Right lobe of liver (tissue), 6 donors: ENCODE measurements at regions not wholly inside any gene's neighbourhood (a gene's known extent, or its start where the extent isn't known, plus 50 kb on each side); places are given as distances from the start of the nearest gene placed in this dataset.

Source experiments
- ATAC-seq, 4 donors: fragments of 200-7000 bp; cut with Tn5 transposase; one replicate each; pipeline ENCODE4 v1.9.1; 2020; ENCODE audit warnings: mild to moderate bottlenecking in 4 of 4, moderate library complexity in 4 of 4
- DNase-seq, 3 donors: peaks; one replicate each; pipeline ENCODE4 v3.0.0-alpha.2; 2020
- H3K27ac ChIP-seq, 3 donors: fragments of 200-600 bp; one replicate each; pipeline ENCODE4 v1.8.0; 2022
- H3K27me3 ChIP-seq, 2 donors: fragments of 200-600 bp; one replicate each; pipeline ENCODE4 v1.8.0; 2022
- H3K36me3 ChIP-seq, 4 donors: fragments of 200-600 bp; sonication (generic) in 1 of 4; one replicate each; pipeline versions ENCODE4 v1.5.1 to v1.8.0; 2017 to 2022; ENCODE audit warnings: control low read depth in 1 of 4
- H3K4me1 ChIP-seq, 4 donors: fragments of 200-600 bp; sonication (generic) in 1 of 4; one replicate each; pipeline versions ENCODE4 v1.5.1 to v1.8.0; 2017 to 2022; ENCODE audit warnings: control low read depth in 1 of 4
- H3K4me3 ChIP-seq, 3 donors: fragments of 200-600 bp; one replicate each; pipeline ENCODE4 v1.8.0; 2022
- H3K9me3 ChIP-seq, 4 donors: fragments of 200-600 bp; sonication (generic) in 1 of 4; one replicate each; pipeline versions ENCODE4 v1.5.1 to v1.8.0; 2017 to 2022; ENCODE audit warnings: control low read depth in 1 of 4
- CTCF ChIP-seq, 4 donors: fragments of 200-600 bp in 3 of 4; fragments of 450-650 bp in 1 of 4; IDR thresholded peaks; one replicate each; pipeline versions ENCODE4 v1.5.1 to v1.8.0; 2016 to 2022; ENCODE audit warnings: antibody characterized with exemption in 4 of 4, mild to moderate bottlenecking in 2 of 4
- POLR2A ChIP-seq: fragments of 450-650 bp; IDR thresholded peaks from one replicate; pipeline ENCODE4 v1.6.1; 2017; ENCODE audit warnings: antibody characterized with exemption, mild to moderate bottlenecking
- WGBS: methylation state at CpG from one replicate; pipeline ENCODE4 v1.1.6; 2018; ENCODE audit warnings: low coverage, low lambda C conversion rate; ENCODE audit not compliant: insufficient coverage; ENCODE audit errors: missing lambda C conversion rate; 5-methylcytosine and 5-hydroxymethylcytosine counted together
- intact Hi-C, 2 donors: fragments of 100-400 bp; cut with DNase I; formaldehyde crosslinking; loops; one replicate each; pipeline versions ENCODE4 v1.11.2 to v1.14.1; 2022
- donor health status: DM: no; HTN: yes; CAD: no.
- donor health status: DM: no; HTN: no; CAD: no.
- donor health status: DM: no; HTN: no; CAD: no.
- donor health status: DM: no; HTN: yes; CAD: no.
- donor health status: DM: no; HTN: yes; CAD: no.

DNA sequence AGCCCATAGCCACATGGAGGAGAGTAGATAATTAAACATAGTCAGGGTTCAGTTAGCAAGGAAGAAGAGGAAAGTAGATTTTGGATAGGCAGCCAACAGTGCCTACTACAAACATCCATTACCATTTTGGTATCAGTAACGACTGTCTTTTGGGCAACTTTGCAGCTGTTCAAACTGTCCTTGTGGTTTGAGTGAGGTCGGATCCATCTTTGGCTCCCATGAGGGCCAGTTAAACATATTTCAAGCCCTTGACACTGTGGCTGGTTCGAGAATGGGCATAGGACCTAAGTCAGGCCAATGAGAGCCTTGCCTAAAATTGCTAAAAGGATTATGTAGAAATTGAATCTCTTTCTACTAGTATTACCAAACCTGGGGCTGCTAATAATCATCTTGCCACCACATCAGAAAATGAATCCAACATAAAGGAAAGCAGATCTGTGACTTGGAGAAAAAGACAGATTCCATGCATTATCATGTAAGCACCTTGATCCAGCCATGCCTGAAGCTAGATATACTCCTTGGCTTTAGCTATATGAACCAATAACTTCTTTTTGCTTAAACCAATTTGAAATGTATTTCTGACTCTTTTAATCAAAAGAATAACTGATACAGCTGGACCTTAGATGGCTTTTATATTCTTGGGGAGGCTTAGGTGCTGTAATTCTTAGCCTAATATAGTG lies 75.0 kb upstream of the STAM2 start:
- Histone ChIP-seq H3K36me3 (no peaks in the 10 kb centered on the region), H3K4me1 (no peaks in the 10 kb centered on the region), H3K27me3 (no peaks in the 10 kb centered on the region), H3K4me3 (no peak overlapping the region), H3K27ac (no peak overlapping the region), H3K9me3 (no peaks in the 10 kb centered on the region)
- TF ChIP-seq CTCF (IDR thresholded peaks at IDR 0.05) (no peak), POLR2A (no peak)
- intact Hi-C loops: no loop called here
- DNase-seq: no peak
- WGBS: 48% methylated on average over 2 of the region's 3 CpGs
- ATAC-seq: no peak

DNA sequence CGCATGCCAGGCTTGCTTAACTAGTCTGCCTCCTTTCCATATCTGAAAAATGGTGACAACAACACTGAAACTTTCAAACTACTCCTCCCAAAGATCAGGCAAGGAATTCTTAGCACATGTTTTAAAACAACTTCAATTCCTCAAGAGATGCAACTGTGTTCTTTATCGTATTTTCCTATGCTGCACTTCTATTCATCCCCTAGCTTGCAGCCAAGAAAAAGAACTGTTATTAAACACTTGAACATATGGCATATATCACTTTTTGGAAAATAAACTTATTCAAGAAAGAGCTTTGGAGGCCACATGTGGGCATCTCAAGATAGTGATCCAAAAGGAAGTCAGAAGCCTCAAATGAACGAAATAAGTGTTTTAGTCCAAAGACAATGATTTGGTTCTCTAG lies 75.6 kb upstream of the STAM2 start:
- 60% methylated on average over 3 of the region's 3 CpGs for WGBS
- no peaks in the 10 kb centered on the region for H3K36me3 ChIP-seq
- ATAC-seq (no peak), DNase-seq (no peak)
- intact Hi-C loops: no loop called here
- H3K27ac ChIP-seq: no peak overlapping the region
- H3K4me3 ChIP-seq: no peak overlapping the region
- TF ChIP-seq CTCF (IDR thresholded peaks at IDR 0.05) (no peak), POLR2A (no peak)
- no peaks in the 10 kb centered on the region for H3K27me3 ChIP-seq
- H3K9me3 ChIP-seq: no peaks in the 10 kb centered on the region
- H3K4me1 ChIP-seq: no peaks in the 10 kb centered on the region

DNA sequence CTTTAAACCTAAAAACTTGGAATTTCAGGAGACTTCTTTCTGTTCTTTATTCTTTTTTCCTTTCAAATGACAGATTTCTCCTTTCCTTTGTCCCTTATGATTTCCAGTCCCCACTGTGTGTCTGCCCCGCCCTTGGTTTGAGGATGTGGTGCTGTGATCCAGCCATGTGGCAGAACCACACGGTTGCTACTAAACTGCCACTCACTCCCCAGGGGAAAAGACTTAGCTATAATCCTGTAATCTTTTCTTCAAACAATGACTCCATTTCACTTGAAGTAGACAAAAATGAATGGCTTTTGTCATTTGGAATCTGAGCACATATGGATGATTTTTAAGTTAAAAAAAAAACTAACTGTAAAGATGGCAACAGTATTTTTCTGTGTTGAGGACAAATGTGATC lies 76.2 kb upstream of the STAM2 start:
- TF ChIP-seq POLR2A: no peak
- H3K4me3 ChIP-seq: no peak overlapping the region
- H3K9me3 ChIP-seq: no peaks in the 10 kb centered on the region
- H3K27ac ChIP-seq: no peak overlapping the region
- intact Hi-C loops: no loop called here
- DNase-seq (no peak), ATAC-seq (no peak)
- no peaks in the 10 kb centered on the region for H3K27me3 ChIP-seq
- no peaks in the 10 kb centered on the region for H3K4me1 ChIP-seq
- no peaks in the 10 kb centered on the region for H3K36me3 ChIP-seq
- 63% methylated on average over 2 of the region's 2 CpGs for WGBS

GRCh38 chr2:152254486-152254885 lies 78.9 kb upstream of the STAM2 start:
- TF ChIP-seq CTCF (IDR thresholded peaks at IDR 0.05): no peak
- TF ChIP-seq POLR2A: no peak
- 67% methylated on average over 3 of the region's 3 CpGs for WGBS
- no peaks in the 10 kb centered on the region for H3K27me3 ChIP-seq
- H3K36me3 ChIP-seq: no peaks in the 10 kb centered on the region
- no peaks in the 10 kb centered on the region for H3K9me3 ChIP-seq
- H3K27ac ChIP-seq: no peak overlapping the region
- DNase-seq: no peak
- ATAC-seq: no peak
- intact Hi-C loops: no loop called here
- H3K4me3 ChIP-seq: no peak overlapping the region
- no peaks in the 10 kb centered on the region for H3K4me1 ChIP-seq

DNA sequence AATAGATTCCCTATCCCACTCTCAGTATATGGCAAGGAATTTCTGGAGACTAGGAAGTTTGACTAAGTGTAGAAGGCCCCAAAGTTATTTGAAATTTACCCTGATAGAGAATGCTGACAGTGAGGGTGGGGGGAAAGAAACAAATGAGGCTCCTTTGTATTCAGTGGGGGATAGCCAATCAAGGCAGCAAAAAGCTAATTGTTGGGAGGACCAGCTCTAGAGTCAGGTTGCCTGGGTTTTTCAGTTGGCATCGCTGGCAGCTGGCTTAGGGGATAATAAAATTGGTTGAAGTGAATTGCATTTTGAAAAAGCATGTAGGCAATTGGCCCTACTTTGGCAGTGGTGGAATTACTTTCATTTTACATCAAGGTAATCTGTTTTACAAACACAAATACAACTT lies 79.4 kb upstream of the STAM2 start:
- WGBS: 91% methylated on average over 1 of the region's 1 CpG
- no peak overlapping the region for H3K27ac ChIP-seq
- no peaks in the 10 kb centered on the region for H3K9me3 ChIP-seq
- no peaks in the 10 kb centered on the region for H3K4me1 ChIP-seq
- TF ChIP-seq CTCF (IDR thresholded peaks at IDR 0.05): no peak
- no peak for TF ChIP-seq POLR2A
- DNase-seq (no peak), ATAC-seq (no peak)
- intact Hi-C loops: no loop called here
- no peak overlapping the region for H3K4me3 ChIP-seq
- H3K36me3 ChIP-seq: no peaks in the 10 kb centered on the region
- no peaks in the 10 kb centered on the region for H3K27me3 ChIP-seq
